Tibial nerve (tissue), 4 donors: ENCODE measurements at regions not wholly inside any gene's neighbourhood (a gene's known extent, or its start where the extent isn't known, plus 50 kb on each side); places are given as distances from the start of the nearest gene placed in this dataset.

Experiments
- DNase-seq, 2 donors: peaks; one replicate each; pipeline ENCODE4 v3.0.0-alpha.2; 2019; ENCODE audit warnings: low spot score in 2 of 2
- H3K27ac ChIP-seq, 4 donors: fragments of 200-600 bp; sonication (generic) in 3 of 4; one replicate each; pipeline ENCODE4 v1.5.1; 2017 to 2019; ENCODE audit warnings: mild to moderate bottlenecking in 1 of 4
- H3K27me3 ChIP-seq, 2 donors: fragments of 200-600 bp; sonication (generic) in 1 of 2; one replicate each; pipeline versions ENCODE4 v1.5.1 to v1.6.0; 2017 to 2019
- H3K36me3 ChIP-seq, 3 donors: fragments of 200-600 bp; sonication (generic); one replicate each; pipeline ENCODE4 v1.5.1; 2018 to 2019
- H3K4me1 ChIP-seq, 4 donors: fragments of 200-600 bp; sonication (generic) in 3 of 4; one replicate each; pipeline ENCODE4 v1.5.1; 2017 to 2019
- H3K4me3 ChIP-seq, 4 donors: fragments of 200-600 bp; sonication (generic) in 3 of 4; one replicate each; pipeline ENCODE4 v1.5.1; 2017 to 2019; ENCODE audit warnings: mild to moderate bottlenecking in 1 of 4, moderate library complexity in 1 of 4
- H3K9me3 ChIP-seq, 4 donors: fragments of 200-600 bp; sonication (generic) in 3 of 4; one replicate each; pipeline ENCODE4 v1.5.1; 2017 to 2019
- EP300 ChIP-seq, 2 donors: sonication (generic); formaldehyde crosslinking; IDR thresholded peaks; one replicate each; pipeline ENCODE4 v1.6.1; 2017; ENCODE audit warnings: antibody characterized with exemption in 2 of 2, mild to moderate bottlenecking in 1 of 2
- POLR2A ChIP-seq, 2 donors: fragments of 450-650 bp; IDR thresholded peaks; one replicate each; pipeline ENCODE4 v1.6.1; 2017; ENCODE audit warnings: antibody characterized with exemption in 2 of 2, mild to moderate bottlenecking in 2 of 2, moderate library complexity in 2 of 2
- WGBS, 2 donors: methylation state at CpG; one replicate each; pipeline ENCODE4 v1.1.5; 2018; 5-methylcytosine and 5-hydroxymethylcytosine counted together
- TF ChIP-seq, protein P1 (sequence below), 5 experiments: fragments of 200-600 bp in 3 of 5; fragments of 450-650 bp in 2 of 5; sonication (generic) in 3 of 5; IDR thresholded peaks; one replicate each; pipeline ENCODE4 v1.5.1; 2016 to 2019; ENCODE audit warnings: antibody characterized with exemption in 5 of 5, mild to moderate bottlenecking in 3 of 5, moderate library complexity in 2 of 5

- no peaks in the 10 kb centered on the region for H3K27me3 ChIP-seq
- peaks cover 3 to 49% (median 14%) of the 10 kb centered on the region in 4 donors for H3K4me1 ChIP-seq
Observed at GRCh38 chr2:150617351-150617978, 130.0 kb upstream of the RND3 start.

GRCh38 chr2:150612957-150613710 is 125.7 kb upstream of the RND3 start:
- H3K4me1 ChIP-seq: peaks cover 0 to 29% (median 0%) of the 10 kb centered on the region in 4 donors
- no peak for DNase-seq
- H3K27ac ChIP-seq: peak overlapping the region in 2 of 4 donors; percentile 5 to 37
- WGBS, 2 donors: 48 to 54% methylated on average over 7 of the region's 7 CpGs
- no peaks in the 10 kb centered on the region for H3K9me3 ChIP-seq
- no peaks in the 10 kb centered on the region for H3K36me3 ChIP-seq
- no peaks in the 10 kb centered on the region for H3K27me3 ChIP-seq
- no peak overlapping the region for H3K4me3 ChIP-seq
- TF ChIP-seq EP300 (IDR thresholded peaks at IDR 0.05) (no peak), POLR2A (IDR thresholded peaks at IDR 0.05) (no peak)
- TF ChIP-seq, protein P1, sequence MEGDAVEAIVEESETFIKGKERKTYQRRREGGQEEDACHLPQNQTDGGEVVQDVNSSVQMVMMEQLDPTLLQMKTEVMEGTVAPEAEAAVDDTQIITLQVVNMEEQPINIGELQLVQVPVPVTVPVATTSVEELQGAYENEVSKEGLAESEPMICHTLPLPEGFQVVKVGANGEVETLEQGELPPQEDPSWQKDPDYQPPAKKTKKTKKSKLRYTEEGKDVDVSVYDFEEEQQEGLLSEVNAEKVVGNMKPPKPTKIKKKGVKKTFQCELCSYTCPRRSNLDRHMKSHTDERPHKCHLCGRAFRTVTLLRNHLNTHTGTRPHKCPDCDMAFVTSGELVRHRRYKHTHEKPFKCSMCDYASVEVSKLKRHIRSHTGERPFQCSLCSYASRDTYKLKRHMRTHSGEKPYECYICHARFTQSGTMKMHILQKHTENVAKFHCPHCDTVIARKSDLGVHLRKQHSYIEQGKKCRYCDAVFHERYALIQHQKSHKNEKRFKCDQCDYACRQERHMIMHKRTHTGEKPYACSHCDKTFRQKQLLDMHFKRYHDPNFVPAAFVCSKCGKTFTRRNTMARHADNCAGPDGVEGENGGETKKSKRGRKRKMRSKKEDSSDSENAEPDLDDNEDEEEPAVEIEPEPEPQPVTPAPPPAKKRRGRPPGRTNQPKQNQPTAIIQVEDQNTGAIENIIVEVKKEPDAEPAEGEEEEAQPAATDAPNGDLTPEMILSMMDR (IDR thresholded peaks at IDR 0.05): no peak

More at GRCh38 chr2:150617351-150617978, 130.0 kb upstream of the RND3 start:
- Histone ChIP-seq H3K27ac (no peak overlapping the region), H3K36me3 (no peaks in the 10 kb centered on the region), H3K4me3 (no peak overlapping the region), H3K9me3 (no peaks in the 10 kb centered on the region)
- DNase-seq: no peak
- 88 to 90% methylated on average over 6 of the region's 6 CpGs for WGBS, 2 donors
- TF ChIP-seq POLR2A (IDR thresholded peaks at IDR 0.05): no peak

DNA sequence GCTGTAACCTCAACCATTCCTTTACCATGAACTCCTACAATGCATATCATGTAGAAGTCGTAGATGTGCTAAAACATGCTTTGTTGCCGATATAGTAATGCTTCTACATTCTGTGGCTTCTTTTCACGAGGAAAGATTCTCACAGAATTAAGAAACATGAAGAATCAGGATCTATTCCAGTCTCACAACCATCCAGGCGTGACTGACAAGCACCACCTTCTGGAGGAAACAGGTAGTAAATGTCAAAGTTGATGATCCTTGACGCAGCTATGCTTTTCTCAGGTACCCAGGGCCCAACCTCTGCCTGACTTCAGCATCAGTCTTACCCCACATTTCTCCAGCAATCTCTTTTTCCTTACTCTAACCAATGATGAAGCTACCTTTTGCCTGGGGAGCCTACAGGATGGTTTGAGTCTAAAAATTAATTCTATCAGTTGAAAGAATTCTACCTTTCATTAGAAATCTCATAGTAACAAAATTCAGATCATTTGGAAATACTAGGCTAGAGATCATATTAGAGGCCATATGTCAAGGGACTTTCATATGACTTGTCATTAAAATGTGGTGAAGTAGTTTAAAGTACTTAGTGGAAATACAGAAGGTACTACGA is 123.3 kb upstream of the RND3 start:
- Histone ChIP-seq H3K36me3 (no peaks in the 10 kb centered on the region), H3K27ac (no peak overlapping the region), H3K4me1 (peaks cover 0 to 29% (median 0%) of the 10 kb centered on the region in 4 donors), H3K27me3 (no peaks in the 10 kb centered on the region), H3K9me3 (no peaks in the 10 kb centered on the region), H3K4me3 (no peak overlapping the region)
- 77 to 82% methylated on average over 6 of the region's 6 CpGs for WGBS, 2 donors
- no peak for TF ChIP-seq EP300 (IDR thresholded peaks at IDR 0.05)
- TF ChIP-seq, protein P1 (IDR thresholded peaks at IDR 0.05): peak in 2 of 5 experiments; percentile 6 to 8
- no peak for DNase-seq

DNA sequence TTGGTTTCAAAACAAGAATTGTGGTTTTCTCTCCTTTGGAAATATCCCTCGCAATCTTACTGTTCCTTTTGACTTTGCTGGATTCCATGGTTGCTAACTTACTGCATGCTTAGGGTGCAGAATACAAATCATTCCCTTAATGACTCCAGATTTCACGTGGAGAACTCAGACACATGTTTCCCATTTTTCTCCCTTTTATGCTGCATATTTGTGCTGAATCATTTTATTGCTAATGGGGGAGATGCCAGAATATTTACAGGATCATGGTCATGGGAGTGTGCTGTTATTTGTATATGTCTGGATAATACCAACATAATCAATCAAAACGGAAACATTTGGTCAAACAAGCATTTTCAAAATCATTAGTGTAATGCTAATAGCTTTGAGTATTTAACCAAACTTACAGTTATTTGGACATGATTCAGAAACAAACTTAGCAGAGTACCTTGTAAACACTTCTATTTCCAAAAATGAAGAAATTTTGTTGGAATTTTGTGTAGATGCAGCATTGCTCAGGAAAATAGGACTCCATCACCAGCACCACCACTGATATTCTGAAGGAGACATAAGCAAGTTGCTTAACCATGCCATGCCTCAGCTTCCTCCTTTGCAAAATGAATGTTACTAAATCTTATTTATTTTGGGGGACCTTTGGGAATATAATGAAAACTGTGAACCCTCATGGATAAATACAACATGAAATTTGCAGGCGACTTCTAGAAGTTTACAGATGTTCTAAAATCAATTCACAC is 122.5 kb upstream of the RND3 start:
- DNase-seq: no peak
- Histone ChIP-seq H3K27me3 (no peaks in the 10 kb centered on the region), H3K4me3 (no peak overlapping the region), H3K4me1 (peaks cover 0 to 29% (median 0%) of the 10 kb centered on the region in 4 donors), H3K9me3 (no peaks in the 10 kb centered on the region), H3K27ac (no peak overlapping the region), H3K36me3 (no peaks in the 10 kb centered on the region)
- TF ChIP-seq POLR2A (IDR thresholded peaks at IDR 0.05): no peak
- TF ChIP-seq, protein P1 (IDR thresholded peaks at IDR 0.05): no peak
- no peak for TF ChIP-seq EP300 (IDR thresholded peaks at IDR 0.05)
- 51 to 64% methylated on average over 4 of the region's 4 CpGs for WGBS, 2 donors

DNA sequence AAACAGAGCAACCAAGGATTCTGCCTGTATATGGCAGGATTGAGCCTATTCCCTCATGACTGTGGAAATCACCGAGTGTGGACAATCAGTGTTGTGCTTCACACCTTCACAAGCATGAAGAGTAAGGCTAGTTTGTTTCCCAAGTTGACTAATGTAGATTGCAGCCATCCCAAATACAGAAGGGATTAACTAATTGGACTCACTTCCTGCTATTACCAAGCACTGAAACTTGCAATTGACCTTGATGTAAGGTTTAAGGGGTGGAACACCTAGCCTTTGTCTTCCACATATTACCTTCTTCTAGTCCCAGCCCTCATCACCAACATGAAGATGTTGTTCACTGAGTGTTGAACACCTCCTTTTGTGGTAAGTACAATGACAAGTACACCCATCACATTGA is 120.9 kb upstream of the RND3 start:
- Histone ChIP-seq H3K36me3 (no peaks in the 10 kb centered on the region), H3K9me3 (no peaks in the 10 kb centered on the region), H3K27ac (no peak overlapping the region), H3K4me1 (peaks cover 0 to 21% (median 0%) of the 10 kb centered on the region in 4 donors), H3K27me3 (no peaks in the 10 kb centered on the region), H3K4me3 (no peak overlapping the region)
- WGBS, 2 donors: 81 to 94% methylated on average over 1 of the region's 1 CpG
- DNase-seq: no peak
- TF ChIP-seq EP300 (IDR thresholded peaks at IDR 0.05) (no peak), POLR2A (IDR thresholded peaks at IDR 0.05) (no peak)
- TF ChIP-seq, protein P1 (IDR thresholded peaks at IDR 0.05): no peak
